ENCODE measurements at regions not wholly inside any gene's neighbourhood (a gene's known extent, or its start where the extent isn't known, plus 50 kb on each side); places are given as distances from the start of the nearest gene placed in this dataset.

- 0% methylated on average over 3 of the region's 3 CpGs for WGBS (ENCODE audit: low lambda C conversion rate)
These were observed 90.6 kb downstream of the RSL24D1 start for GRCh38 chr15:55106155-55106554.

GRCh38 chr15:55094136-55094535, 102.6 kb downstream of the RSL24D1 start:
- Histone ChIP-seq H3K79me2 (ENCODE audit: insufficient read depth) (no peaks in the 10 kb centered on the region), H3K36me3 (replicated peaks in 1 of 2; ENCODE audit: control insufficient read depth in 1 of 2, insufficient read depth in 2 of 2, low read length in 1 of 2) (no peaks in the 10 kb centered on the region), H3F3A (replicated peaks; ENCODE audit: insufficient read depth) (no peaks in the 10 kb centered on the region), H3K4me3 (ENCODE audit: low read depth in 2 of 2, low read length in 1 of 2) (no peak overlapping the region), H4K20me1 (ENCODE audit: insufficient read depth) (no peaks in the 10 kb centered on the region), H3K4me2 (no peak overlapping the region), H3K27ac (ENCODE audit: low read depth in 2 of 2, low read length in 1 of 2) (no peak overlapping the region), H3K9me2 (no peaks in the 10 kb centered on the region), H3K27me3 (ENCODE audit: insufficient read depth) (no peaks in the 10 kb centered on the region; the same call in 1 of the 2 replicates), H3K9me3 (no peaks in the 10 kb centered on the region), H2AFZ (ENCODE audit: low read depth) (no peak overlapping the region), H3K9ac (no peak overlapping the region), H3K4me1 (ENCODE audit: control insufficient read depth in 1 of 2, insufficient read depth in 2 of 2, low read depth in 1 of 2, low read length in 1 of 2) (no peaks in the 10 kb centered on the region)
- no peak for TF ChIP-seq RCOR1 (IDR thresholded peaks at IDR 0.05; ENCODE audit: low read length)
- WGBS (ENCODE audit: low lambda C conversion rate), result 3% methylated on average over 2 of the region's 2 CpGs
- no peak for DNase-seq
- ChIA-PET POLR2A (no interaction called here), CTCF (interaction anchor here (1.8 kb wide), 1 partner anchor 15 kb away, joined by 6 read pairs; no protein-coding TSS in a partner anchor)

More at GRCh38 chr15:55106155-55106554, 90.6 kb downstream of the RSL24D1 start:
- ChIA-PET CTCF (no interaction called here), POLR2A (no interaction called here)
- Histone ChIP-seq H3K9ac (no peak overlapping the region), H3K27me3 (ENCODE audit: insufficient read depth) (no peaks in the 10 kb centered on the region), H3K9me3 (no peaks in the 10 kb centered on the region), H3K4me1 (ENCODE audit: control insufficient read depth in 1 of 2, insufficient read depth in 2 of 2, low read depth in 1 of 2, low read length in 1 of 2) (no peaks in the 10 kb centered on the region), H4K20me1 (ENCODE audit: insufficient read depth) (no peaks in the 10 kb centered on the region), H3K79me2 (ENCODE audit: insufficient read depth) (no peaks in the 10 kb centered on the region), H3K27ac (ENCODE audit: low read depth in 2 of 2, low read length in 1 of 2) (no peak overlapping the region), H3K4me2 (no peak overlapping the region), H3K4me3 (ENCODE audit: low read depth in 2 of 2, low read length in 1 of 2) (no peak overlapping the region), H3K36me3 (replicated peaks in 1 of 2; ENCODE audit: control insufficient read depth in 1 of 2, insufficient read depth in 2 of 2, low read length in 1 of 2) (no peaks in the 10 kb centered on the region), H3F3A (replicated peaks; ENCODE audit: insufficient read depth) (no peaks in the 10 kb centered on the region), H2AFZ (ENCODE audit: low read depth) (no peak overlapping the region), H3K9me2 (no peaks in the 10 kb centered on the region)
- TF ChIP-seq, protein P1, sequence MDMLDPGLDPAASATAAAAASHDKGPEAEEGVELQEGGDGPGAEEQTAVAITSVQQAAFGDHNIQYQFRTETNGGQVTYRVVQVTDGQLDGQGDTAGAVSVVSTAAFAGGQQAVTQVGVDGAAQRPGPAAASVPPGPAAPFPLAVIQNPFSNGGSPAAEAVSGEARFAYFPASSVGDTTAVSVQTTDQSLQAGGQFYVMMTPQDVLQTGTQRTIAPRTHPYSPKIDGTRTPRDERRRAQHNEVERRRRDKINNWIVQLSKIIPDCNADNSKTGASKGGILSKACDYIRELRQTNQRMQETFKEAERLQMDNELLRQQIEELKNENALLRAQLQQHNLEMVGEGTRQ (IDR thresholded peaks at IDR 0.05; ENCODE audit: borderline replicate concordance, low read depth, low read length), result no peak
- TF ChIP-seq ZBTB33 (IDR thresholded peaks at IDR 0.05; ENCODE audit: borderline replicate concordance, low read depth) (no peak), SMC3 (IDR thresholded peaks at IDR 0.05; ENCODE audit: low read depth, low read length) (no peak), POLR2AphosphoS5 (IDR thresholded peaks at IDR 0.05; ENCODE audit: low read depth, low read length) (no peak), JUND (IDR thresholded peaks at IDR 0.05) (no peak), YY1 (IDR thresholded peaks at IDR 0.05; ENCODE audit: low read depth) (no peak), RFX5 (IDR thresholded peaks at IDR 0.05; ENCODE audit: low read length) (no peak), FOXM1 (IDR thresholded peaks at IDR 0.05; ENCODE audit: low read depth) (no peak), EP300 (IDR thresholded peaks at IDR 0.05; ENCODE audit: borderline replicate concordance in 1 of 2, low read depth in 1 of 2, low read length in 1 of 2) (no peak)
- no peak for DNase-seq

GRCh38 chr15:55088207-55088606, 108.5 kb downstream of the RSL24D1 start:
- Histone ChIP-seq H3K36me3 (replicated peaks in 1 of 2; ENCODE audit: control insufficient read depth in 1 of 2, insufficient read depth in 2 of 2, low read length in 1 of 2) (no peaks in the 10 kb centered on the region), H3K9me3 (no peaks in the 10 kb centered on the region), H4K20me1 (ENCODE audit: insufficient read depth) (no peaks in the 10 kb centered on the region), H3K4me2 (no peak overlapping the region), H3K9ac (no peak overlapping the region), H3K4me3 (ENCODE audit: low read depth in 2 of 2, low read length in 1 of 2) (no peak overlapping the region), H3K27ac (ENCODE audit: low read depth in 2 of 2, low read length in 1 of 2) (no peak overlapping the region), H3K27me3 (ENCODE audit: insufficient read depth) (no peaks in the 10 kb centered on the region; the same call in 1 of the 2 replicates), H3K79me2 (ENCODE audit: insufficient read depth) (no peaks in the 10 kb centered on the region), H3K4me1 (ENCODE audit: control insufficient read depth in 1 of 2, insufficient read depth in 2 of 2, low read depth in 1 of 2, low read length in 1 of 2) (no peaks in the 10 kb centered on the region), H3F3A (replicated peaks; ENCODE audit: insufficient read depth) (no peaks in the 10 kb centered on the region), H2AFZ (ENCODE audit: low read depth) (no peak overlapping the region), H3K9me2 (no peaks in the 10 kb centered on the region)
- CTCF ChIA-PET, result interaction anchor here (1.0 kb wide), 1 partner anchor 20 kb away, joined by 3 read pairs; no protein-coding TSS in a partner anchor
- no peak for DNase-seq
- POLR2A ChIA-PET, result no interaction called here
- TF ChIP-seq CTCF (IDR thresholded peaks at IDR 0.05) (no peak), EZH2phosphoT487 (IDR thresholded peaks at IDR 0.05; ENCODE audit: borderline replicate concordance, low read depth) (no peak), POLR2AphosphoS5 (IDR thresholded peaks at IDR 0.05; ENCODE audit: low read depth, low read length) (no peak), TCF12 (IDR thresholded peaks at IDR 0.05) (no peak), PBX3 (IDR thresholded peaks at IDR 0.05) (no peak), RCOR1 (IDR thresholded peaks at IDR 0.05; ENCODE audit: low read length) (no peak), RFX5 (IDR thresholded peaks at IDR 0.05; ENCODE audit: low read length) (no peak), SIN3A (IDR thresholded peaks at IDR 0.05; ENCODE audit: borderline replicate concordance, low read depth, low read length) (no peak)
- TF ChIP-seq, protein P1 (IDR thresholded peaks at IDR 0.05; ENCODE audit: borderline replicate concordance, low read depth, low read length), result no peak
